ENCODE measurements at regions not wholly inside any gene's neighbourhood (a gene's known extent, or its start where the extent isn't known, plus 50 kb on each side); places are given as distances from the start of the nearest gene placed in this dataset.

DNA sequence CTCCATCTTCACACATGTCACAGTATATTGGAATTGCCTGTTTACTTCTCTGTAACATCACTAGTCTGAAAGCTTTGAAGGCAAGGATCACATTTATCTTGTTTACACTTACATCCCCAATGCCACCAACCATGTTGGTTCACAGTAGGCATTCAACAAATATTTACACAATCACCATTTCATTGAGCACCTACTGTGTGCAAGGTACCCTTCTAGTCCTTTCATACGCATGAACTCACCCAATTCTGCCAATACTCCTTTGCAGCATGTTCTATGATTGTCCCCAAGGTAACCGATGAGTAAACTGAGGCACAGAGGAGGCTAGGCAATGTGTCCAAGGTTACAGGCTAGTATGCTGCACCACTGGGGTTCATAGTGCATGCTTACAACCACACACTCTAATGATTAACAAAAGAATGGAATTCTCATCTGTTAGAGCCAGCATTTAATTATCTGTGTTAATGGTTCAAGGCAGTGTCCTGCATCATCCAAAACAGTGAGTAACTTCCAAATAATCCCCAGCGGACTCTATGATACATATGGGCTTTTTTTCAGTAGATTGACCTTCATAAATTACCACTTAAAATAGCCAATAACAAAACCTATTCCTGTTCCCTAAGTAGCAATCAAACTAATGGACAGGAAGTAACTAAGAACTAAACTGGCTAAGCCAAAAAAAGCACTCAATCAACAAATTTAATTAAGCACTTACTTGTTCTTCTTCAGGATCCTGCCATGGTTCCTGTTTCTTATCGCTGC lies 364.5 kb upstream of the XYLT1 start:
- H3K27me3 Mint-ChIP-seq: peaks cover 10% of the 10 kb centered on the region

DNA sequence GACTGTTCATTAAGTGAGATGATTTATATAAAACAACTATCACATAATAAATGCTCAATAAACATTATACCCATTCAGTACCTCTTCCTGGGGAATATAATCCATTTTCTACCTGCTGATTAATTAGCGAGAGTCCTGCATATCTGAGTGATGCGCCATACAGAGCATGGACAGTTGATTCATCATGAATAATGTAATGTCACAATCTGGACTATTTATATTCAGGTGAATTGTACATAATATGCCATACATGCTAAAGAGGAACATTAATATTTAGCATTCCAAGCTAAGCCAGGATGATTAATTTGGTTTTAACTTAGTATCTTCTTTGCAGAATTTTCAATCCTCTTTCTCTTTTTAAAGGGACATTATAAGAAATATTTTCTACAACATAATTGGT lies 362.0 kb upstream of the XYLT1 start:
- H3K4me1 Mint-ChIP-seq (ENCODE audit: low read depth): no peaks in the 10 kb centered on the region
- H3K4me3 Mint-ChIP-seq: no peak overlapping the region
- H3K36me3 Mint-ChIP-seq (ENCODE audit: low read depth): no peaks in the 10 kb centered on the region

More for the DNA sequence above, 364.5 kb upstream of the XYLT1 start:
- Mint-ChIP-seq H3K9me3 (no peaks in the 10 kb centered on the region), H3K4me3 (no peak overlapping the region), H3K4me1 (ENCODE audit: low read depth) (no peaks in the 10 kb centered on the region), H3K36me3 (ENCODE audit: low read depth) (no peaks in the 10 kb centered on the region), H3K27ac (no peak overlapping the region)

DNA sequence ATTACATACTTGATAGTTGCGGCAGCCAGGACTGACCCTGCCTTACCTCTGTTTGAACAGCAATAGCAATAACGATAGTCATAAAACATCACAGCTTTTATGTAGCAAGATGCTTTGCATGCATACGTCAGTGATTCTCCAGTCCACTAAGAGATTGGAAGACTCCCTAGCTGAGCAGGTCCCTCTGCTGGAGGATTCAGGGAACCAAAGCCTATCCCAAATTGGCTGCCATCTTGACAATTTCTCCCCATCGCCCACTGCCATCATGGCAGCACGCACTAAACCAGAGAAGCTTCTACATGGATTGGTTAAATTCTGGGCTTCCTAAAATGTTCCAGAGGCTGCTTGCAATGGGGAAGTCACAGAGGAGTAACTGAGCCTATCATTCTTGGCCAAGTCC lies 360.6 kb upstream of the XYLT1 start:
- H3K27me3 Mint-ChIP-seq: peaks cover 3% of the 10 kb centered on the region
- H3K36me3 Mint-ChIP-seq (ENCODE audit: low read depth): no peaks in the 10 kb centered on the region
- no peaks in the 10 kb centered on the region for H3K4me1 Mint-ChIP-seq (ENCODE audit: low read depth)
- H3K27ac Mint-ChIP-seq: no peak overlapping the region
- H3K9me3 Mint-ChIP-seq: no peaks in the 10 kb centered on the region
- H3K4me3 Mint-ChIP-seq: no peak overlapping the region

More for the DNA sequence above, 362.0 kb upstream of the XYLT1 start:
- H3K9me3 Mint-ChIP-seq: no peaks in the 10 kb centered on the region
- H3K27ac Mint-ChIP-seq: no peak overlapping the region
- peaks cover 3% of the 10 kb centered on the region for H3K27me3 Mint-ChIP-seq

DNA sequence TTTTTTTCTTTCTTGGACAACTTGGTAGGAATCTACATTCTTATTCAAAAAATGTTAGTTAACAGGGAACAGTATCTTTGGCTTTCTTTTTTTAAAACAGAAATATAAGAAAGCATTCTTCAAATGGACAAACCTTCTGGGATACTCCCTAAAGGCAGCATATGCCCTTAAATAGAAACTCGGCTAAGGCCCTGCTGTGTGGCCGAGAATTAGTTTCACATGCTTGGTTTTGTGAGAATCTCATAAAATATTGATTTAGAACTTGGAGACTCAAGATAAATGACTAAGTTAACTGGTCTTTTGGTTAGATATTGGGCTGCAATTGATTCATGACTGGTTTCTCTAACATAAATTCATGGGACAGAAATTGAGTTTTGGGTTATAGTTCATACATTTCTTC lies 359.9 kb upstream of the XYLT1 start:
- H3K27me3 Mint-ChIP-seq: peaks cover 3% of the 10 kb centered on the region
- no peak overlapping the region for H3K27ac Mint-ChIP-seq

DNA sequence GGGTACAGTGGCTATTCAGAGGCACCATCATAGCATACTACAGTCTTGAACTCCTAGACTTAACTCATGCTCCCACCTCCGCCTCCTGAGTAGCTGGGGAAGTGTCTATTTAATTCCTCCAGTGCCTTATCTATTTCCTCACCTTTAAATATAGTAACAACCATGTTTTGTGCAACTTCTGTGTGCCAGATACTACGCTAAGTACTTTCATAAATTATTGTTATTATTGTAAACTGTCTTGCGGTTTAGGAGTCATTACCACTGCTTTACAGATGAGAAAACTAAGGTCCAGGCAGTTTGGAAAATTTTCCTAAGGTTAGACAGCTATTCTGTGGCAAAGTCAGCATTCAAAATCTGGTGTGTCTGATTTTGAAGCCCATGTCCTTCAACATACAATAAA lies 359.1 kb upstream of the XYLT1 start:
- peaks cover 8% of the 10 kb centered on the region for H3K27me3 Mint-ChIP-seq
- no peaks in the 10 kb centered on the region for H3K4me1 Mint-ChIP-seq (ENCODE audit: low read depth)
- no peaks in the 10 kb centered on the region for H3K36me3 Mint-ChIP-seq (ENCODE audit: low read depth)
- no peak overlapping the region for H3K4me3 Mint-ChIP-seq
- no peaks in the 10 kb centered on the region for H3K9me3 Mint-ChIP-seq
- H3K27ac Mint-ChIP-seq: no peak overlapping the region

More for the DNA sequence above, 359.9 kb upstream of the XYLT1 start:
- H3K4me1 Mint-ChIP-seq (ENCODE audit: low read depth): no peaks in the 10 kb centered on the region
- no peaks in the 10 kb centered on the region for H3K36me3 Mint-ChIP-seq (ENCODE audit: low read depth)
- H3K4me3 Mint-ChIP-seq: no peak overlapping the region
- no peaks in the 10 kb centered on the region for H3K9me3 Mint-ChIP-seq

DNA sequence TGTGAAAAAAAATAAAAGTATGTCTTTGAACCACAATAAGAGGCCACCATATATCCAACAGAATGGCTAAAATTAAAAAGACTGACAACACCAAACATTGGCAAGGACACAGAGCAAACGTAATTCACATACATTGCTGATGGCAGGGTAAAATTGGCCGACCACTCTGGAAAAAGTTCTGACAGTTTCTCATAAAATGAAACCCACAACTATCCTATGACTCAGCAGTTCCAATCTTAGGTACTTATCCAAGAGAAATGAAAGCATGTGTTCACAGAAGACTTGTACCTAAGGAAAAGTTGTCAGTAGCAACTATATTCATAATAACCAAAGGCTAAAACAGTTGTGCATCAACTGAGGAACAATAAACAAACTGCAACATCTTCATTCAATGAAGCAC lies 357.3 kb upstream of the XYLT1 start:
- H3K4me3 Mint-ChIP-seq: no peak overlapping the region
- H3K27ac Mint-ChIP-seq: no peak overlapping the region
- H3K36me3 Mint-ChIP-seq (ENCODE audit: low read depth): no peaks in the 10 kb centered on the region
- H3K9me3 Mint-ChIP-seq: no peaks in the 10 kb centered on the region
- no peaks in the 10 kb centered on the region for H3K4me1 Mint-ChIP-seq (ENCODE audit: low read depth)
- H3K27me3 Mint-ChIP-seq: peaks cover 11% of the 10 kb centered on the region

DNA sequence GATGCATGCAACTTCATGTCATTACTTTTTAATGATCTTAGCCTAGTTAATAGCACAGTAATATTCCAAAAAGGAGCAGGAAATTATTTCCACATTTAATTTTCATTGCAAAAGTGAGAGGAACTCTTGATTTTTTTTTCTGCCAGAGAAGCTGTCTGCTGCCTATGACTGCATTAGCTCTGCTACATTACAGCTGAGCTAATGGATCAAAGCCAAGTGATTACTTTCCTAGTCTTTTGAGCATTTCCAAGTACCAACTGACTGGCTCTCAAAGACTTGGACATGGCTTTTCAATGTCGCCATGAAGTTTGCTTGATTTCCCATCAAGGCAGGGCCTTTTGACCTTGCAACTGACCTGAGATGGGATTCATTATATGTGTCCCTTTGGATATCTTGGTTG lies 356.6 kb upstream of the XYLT1 start:
- H3K36me3 Mint-ChIP-seq (ENCODE audit: low read depth): no peaks in the 10 kb centered on the region

DNA sequence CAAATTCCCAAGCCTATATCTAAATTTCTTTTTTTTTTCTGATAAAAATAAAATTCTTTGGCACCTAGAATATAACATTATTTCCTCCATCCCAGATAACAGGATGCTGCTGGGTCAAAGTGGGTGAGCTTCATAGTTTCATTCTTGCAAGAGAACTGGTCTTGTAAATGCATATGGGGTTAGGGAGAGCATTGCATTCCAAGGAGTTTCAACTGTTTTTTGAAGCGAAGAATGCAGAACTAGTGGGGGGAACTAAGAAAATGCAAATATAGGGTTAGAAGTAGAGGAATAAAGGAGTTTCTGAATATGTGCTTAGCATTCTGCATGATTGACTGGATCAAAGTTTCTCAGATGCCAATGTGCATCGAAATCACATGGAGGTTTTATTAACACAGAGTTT lies 347.2 kb upstream of the XYLT1 start:
- Mint-ChIP-seq H3K27ac (no peak overlapping the region), H3K4me1 (ENCODE audit: low read depth) (no peaks in the 10 kb centered on the region), H3K4me3 (no peak overlapping the region), H3K27me3 (peaks cover 13% of the 10 kb centered on the region), H3K36me3 (ENCODE audit: low read depth) (no peaks in the 10 kb centered on the region), H3K9me3 (peaks cover 18% of the 10 kb centered on the region)

More for the DNA sequence above, 356.6 kb upstream of the XYLT1 start:
- peaks cover 9% of the 10 kb centered on the region for H3K27me3 Mint-ChIP-seq
- H3K27ac Mint-ChIP-seq: no peak overlapping the region
- no peaks in the 10 kb centered on the region for H3K9me3 Mint-ChIP-seq
- no peak overlapping the region for H3K4me3 Mint-ChIP-seq
- no peaks in the 10 kb centered on the region for H3K4me1 Mint-ChIP-seq (ENCODE audit: low read depth)

DNA sequence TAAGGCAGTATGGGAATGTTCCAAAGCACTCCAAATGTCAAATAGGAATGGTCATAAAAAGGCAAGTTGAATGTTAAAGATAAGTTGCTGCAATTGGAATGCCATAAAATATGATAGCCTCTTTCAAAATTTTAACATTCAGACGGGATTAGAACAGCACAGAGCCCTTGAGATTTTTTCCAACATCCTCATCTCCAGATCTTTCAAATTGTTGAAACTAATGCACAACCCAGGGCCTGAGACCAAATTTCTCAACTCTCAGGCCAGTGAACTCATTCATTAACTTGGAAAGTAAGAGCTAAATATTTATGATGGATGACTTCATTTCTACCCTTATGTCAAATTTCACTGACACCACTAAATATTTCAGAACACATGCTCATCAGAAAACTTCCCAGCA lies 346.5 kb upstream of the XYLT1 start:
- Mint-ChIP-seq H3K9me3 (peaks cover 18% of the 10 kb centered on the region), H3K4me1 (ENCODE audit: low read depth) (no peaks in the 10 kb centered on the region), H3K27me3 (peaks cover 13% of the 10 kb centered on the region)

DNA sequence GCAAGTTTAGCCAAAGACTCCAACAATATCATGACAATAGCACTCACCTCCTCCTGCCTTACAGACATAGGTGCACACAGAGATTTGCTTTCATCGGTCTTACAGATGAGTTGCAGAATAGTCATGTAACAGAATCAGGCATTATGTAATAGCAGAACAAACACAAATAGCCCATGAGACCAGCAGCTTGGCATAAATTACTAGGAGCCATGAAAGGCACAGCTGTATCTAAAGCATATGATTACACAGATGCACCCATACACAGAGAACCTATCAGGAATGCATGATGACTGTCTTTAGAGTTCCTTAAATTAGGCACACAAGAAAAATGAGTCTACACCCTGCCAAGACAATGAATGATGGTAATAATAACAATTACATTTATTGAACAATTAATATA lies 342.0 kb upstream of the XYLT1 start:
- Mint-ChIP-seq H3K4me3 (no peak overlapping the region), H3K4me1 (ENCODE audit: low read depth) (no peaks in the 10 kb centered on the region), H3K27me3 (peaks cover 21% of the 10 kb centered on the region), H3K36me3 (ENCODE audit: low read depth) (no peaks in the 10 kb centered on the region), H3K27ac (no peak overlapping the region), H3K9me3 (peaks cover 20% of the 10 kb centered on the region)

More for the DNA sequence above, 346.5 kb upstream of the XYLT1 start:
- Mint-ChIP-seq H3K27ac (no peak overlapping the region), H3K4me3 (no peak overlapping the region), H3K36me3 (ENCODE audit: low read depth) (no peaks in the 10 kb centered on the region)

DNA sequence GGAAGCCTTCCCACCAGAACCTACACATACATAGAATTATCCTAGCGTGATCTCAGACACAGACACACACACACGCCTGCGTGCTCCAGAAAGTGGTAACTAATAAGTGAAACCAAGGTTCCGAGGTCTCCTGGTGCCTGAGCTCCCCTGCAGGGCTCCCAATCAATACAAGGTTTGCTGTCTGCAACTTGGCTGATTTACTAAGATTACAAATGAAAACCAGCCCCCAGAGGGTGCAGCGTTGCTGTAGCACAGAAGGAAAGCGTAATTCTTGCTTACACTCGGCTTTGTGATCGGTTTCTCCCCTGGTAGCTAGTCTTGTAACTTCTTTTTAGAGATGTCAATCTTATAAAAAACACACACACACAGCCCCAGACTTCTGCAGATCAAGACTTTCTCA lies 334.1 kb upstream of the XYLT1 start:
- H3K4me1 Mint-ChIP-seq (ENCODE audit: low read depth): no peaks in the 10 kb centered on the region
- peaks cover 37% of the 10 kb centered on the region for H3K27me3 Mint-ChIP-seq
- no peak overlapping the region for H3K4me3 Mint-ChIP-seq
- H3K9me3 Mint-ChIP-seq: no peaks in the 10 kb centered on the region
- H3K27ac Mint-ChIP-seq: no peak overlapping the region
- H3K36me3 Mint-ChIP-seq (ENCODE audit: low read depth): no peaks in the 10 kb centered on the region

DNA sequence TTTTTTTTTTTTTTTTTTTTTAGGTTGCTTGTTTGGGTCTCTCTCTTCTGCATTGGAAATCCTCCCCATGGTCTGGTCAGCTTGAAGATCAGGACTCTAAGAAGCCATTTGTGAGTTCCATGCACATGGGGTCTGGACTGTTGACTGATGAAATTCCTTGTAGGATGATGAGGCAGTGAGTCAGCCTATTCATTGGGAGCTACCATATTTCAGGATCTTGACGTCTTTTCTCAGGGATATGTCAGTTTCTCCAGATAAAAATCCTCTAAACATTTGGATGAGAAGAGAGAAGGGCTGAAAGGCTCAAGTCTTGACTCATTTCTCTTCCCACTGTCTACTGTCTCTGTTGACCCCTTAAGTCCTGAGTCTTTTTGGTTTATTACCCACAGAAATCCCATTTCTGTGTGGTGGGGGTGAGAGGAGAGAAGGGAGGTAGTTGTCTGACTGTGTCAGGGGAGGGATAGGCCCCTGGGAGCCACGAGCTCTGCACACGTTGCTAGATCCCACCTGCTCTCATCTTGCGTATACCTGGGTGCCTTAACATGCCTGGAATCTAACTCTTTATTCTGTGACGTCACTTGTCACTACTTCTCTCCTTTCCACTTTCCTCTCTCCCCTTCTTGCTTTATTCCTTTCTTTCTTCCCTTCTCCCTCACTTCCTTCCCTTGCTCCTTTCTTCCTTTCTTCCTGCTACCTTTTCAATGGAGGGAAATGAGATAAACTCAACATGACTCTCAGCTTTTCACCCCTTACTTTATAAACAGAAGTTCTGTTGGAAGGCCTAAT lies 333.1 kb upstream of the XYLT1 start:
- H3K27ac Mint-ChIP-seq: no peak overlapping the region
- H3K4me3 Mint-ChIP-seq: no peak overlapping the region
- H3K36me3 Mint-ChIP-seq (ENCODE audit: low read depth): no peaks in the 10 kb centered on the region
- no peaks in the 10 kb centered on the region for H3K9me3 Mint-ChIP-seq
- no peaks in the 10 kb centered on the region for H3K4me1 Mint-ChIP-seq (ENCODE audit: low read depth)
- H3K27me3 Mint-ChIP-seq: peaks cover 34% of the 10 kb centered on the region

DNA sequence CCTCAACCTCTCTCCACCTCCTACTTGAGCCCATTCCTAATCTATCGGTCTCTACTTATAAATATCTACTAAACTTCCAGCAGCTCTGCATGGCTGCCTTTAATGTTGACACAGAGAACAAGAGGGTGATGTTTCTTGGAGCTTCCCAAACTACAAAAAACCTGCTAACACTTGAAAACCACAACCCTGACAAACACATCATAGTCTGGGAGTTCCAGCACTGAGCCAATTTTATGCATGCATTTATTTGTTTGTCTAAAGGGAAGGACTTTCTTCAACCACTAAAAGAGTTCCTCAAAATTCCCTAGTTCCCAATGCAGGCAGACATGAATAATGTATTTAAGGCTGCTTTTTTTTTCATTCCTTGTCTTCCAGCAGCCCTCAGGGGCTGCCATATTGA lies 331.8 kb upstream of the XYLT1 start:
- no peaks in the 10 kb centered on the region for H3K4me1 Mint-ChIP-seq (ENCODE audit: low read depth)
- H3K36me3 Mint-ChIP-seq (ENCODE audit: low read depth): no peaks in the 10 kb centered on the region
- H3K9me3 Mint-ChIP-seq: no peaks in the 10 kb centered on the region
- H3K27me3 Mint-ChIP-seq: peaks cover 34% of the 10 kb centered on the region
- H3K4me3 Mint-ChIP-seq: no peak overlapping the region
- no peak overlapping the region for H3K27ac Mint-ChIP-seq

DNA sequence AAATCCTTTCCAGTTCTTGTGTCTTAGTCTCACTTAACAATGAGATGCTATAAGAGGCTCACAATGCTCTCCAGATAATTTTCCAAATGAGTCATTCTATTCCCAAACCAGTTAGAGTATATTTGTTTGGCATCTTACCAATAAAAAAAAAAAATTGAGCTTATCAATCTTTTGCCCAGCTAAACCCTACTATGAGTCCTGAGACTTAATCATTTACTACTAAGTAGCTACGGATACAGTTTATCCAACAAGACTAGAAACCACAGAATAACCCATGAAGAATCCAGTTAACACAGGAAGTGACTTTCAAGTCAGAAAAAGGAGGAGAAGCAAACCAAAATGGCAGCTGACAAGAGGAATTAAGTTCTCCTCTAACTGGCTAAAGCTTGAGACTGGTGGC lies 330.3 kb upstream of the XYLT1 start:
- Mint-ChIP-seq H3K27ac (no peak overlapping the region), H3K4me3 (no peak overlapping the region), H3K4me1 (ENCODE audit: low read depth) (no peaks in the 10 kb centered on the region), H3K9me3 (no peaks in the 10 kb centered on the region), H3K27me3 (peaks cover 30% of the 10 kb centered on the region), H3K36me3 (ENCODE audit: low read depth) (no peaks in the 10 kb centered on the region)

DNA sequence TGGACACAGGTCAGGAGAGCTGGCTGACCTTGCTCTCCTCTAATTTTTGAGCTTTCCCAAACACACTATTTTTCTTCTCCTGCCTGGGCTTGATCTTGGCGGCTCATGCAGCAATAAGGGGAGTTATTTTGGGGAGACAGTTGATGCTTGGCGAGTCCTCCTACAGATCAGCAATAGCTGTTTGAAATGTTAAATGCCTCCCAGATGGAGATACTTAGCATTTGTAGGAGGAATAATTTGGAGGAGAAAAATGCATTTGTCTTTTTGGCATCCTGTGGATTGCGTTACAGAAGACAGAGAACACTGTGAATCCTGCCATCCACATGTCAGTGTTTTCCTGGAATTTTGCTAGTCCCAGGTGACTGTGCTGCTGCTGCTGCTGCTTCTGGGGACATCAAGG lies 328.0 kb upstream of the XYLT1 start:
- no peak overlapping the region for H3K4me3 Mint-ChIP-seq
- H3K4me1 Mint-ChIP-seq (ENCODE audit: low read depth): no peaks in the 10 kb centered on the region
- H3K9me3 Mint-ChIP-seq: no peaks in the 10 kb centered on the region
- H3K36me3 Mint-ChIP-seq (ENCODE audit: low read depth): no peaks in the 10 kb centered on the region
- peaks cover 15% of the 10 kb centered on the region for H3K27me3 Mint-ChIP-seq
- no peak overlapping the region for H3K27ac Mint-ChIP-seq
